ENCODE measurements at regions not wholly inside any gene's neighbourhood (a gene's known extent, or its start where the extent isn't known, plus 50 kb on each side); places are given as distances from the start of the nearest gene placed in this dataset.

DNA sequence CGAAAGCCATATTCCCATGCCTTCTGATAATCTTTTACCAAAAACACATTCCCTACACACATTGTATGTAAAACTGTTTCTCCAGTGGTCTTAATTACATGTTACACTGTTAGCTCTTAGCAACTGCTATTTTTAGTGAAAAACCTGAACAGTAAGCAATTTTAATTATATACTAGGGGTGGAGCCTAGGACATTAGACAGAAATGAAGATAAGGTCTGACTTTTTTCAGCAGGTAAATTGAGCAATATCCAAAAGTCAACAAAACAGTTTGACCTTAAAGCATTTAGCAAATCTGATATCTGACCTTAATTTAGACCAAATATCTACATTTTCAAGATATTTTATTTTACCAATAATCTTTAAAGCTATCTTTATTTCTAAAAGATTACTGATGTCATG, 60.2 kb downstream of the PDE6H start:
- no peak for DNase-seq (ENCODE audit: low spot score)

DNA sequence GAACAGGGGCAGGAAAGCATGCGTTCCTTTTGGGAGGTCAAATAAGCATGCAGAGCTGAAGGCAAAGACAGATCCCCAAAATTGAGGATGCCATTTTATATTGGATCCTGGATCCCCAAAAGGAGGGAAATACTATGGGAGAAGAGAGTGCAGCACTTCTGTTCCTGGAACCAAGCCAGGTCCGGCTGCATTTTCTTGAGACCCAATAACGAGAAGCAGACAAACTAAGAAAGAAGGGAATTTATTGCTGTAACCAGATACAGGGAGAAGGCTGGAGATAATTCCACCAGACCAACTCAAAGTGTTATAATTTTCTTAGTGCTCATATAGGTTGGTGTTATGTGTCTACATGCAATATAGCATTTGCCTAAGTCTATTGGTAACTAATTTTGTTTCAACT, 60.8 kb downstream of the PDE6H start:
- no peak for DNase-seq (ENCODE audit: low spot score)

DNA sequence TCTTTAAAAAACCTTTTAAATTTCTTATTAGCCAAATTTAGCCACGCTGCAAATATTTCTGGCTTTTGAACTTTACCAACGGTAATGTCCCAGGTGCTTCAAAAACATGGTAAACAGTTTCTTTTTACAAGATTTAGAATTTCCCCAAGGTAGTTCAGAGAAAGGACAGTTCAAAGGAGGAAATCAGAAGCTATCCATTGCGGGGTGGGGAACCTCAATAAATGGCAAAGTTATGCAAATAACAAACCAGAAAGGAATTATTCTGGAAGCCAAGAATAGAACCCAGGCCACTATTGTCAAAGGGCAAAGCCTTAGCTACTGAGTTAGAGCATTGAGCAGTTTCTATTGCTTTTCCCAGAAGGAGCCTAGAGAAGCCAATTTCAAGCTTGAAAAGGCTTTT, 62.3 kb downstream of the PDE6H start:
- DNase-seq (ENCODE audit: low spot score): no peak

DNA sequence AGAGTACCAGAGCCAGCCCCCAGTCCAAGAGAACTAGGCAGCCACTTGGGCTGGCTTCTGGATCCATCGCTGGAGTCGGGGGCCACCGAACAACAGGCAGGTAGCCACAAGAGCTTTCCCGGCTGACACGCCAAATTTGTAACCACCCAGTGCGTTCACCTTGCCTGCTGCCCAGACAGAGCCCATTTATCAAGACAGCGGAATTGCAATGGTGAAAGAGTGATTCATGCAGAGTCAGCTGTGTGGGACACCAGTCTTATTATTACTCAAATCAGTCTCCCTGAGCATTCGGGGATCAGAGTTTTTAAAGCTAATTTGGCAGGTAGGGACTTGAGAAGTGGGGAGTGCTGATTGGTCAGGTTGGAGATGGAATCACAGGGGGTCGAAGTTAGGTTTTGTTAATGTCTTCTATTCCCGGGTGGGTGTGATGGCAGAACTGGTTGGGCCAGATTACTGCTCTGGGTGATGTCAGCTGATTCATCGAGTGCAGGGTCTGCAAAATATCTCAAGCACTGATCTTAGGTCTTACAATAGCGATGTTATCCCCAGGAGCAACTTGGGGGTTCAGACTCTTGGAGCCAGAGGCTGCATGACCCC, 64.3 kb downstream of the PDE6H start:
- no peak for DNase-seq (ENCODE audit: low spot score)

DNA sequence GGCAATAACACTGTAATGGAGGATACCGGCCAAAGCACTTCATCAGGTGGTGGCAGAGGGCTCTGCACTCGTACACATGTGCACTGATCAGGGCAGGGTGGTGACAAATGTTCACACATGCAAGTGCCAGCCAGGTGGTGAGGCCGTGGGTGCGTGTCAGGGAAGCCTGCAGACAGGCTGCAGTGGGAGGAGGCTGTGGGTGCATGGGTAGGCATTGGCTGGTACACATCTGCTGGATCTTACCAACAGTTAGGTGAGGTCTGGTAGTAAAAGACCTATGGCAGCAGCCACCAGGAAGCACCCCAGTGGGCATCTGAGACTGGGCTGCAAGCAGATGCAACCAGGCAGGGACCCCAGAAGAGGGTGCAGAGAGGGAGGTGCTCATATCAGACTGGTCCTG, 65.3 kb downstream of the PDE6H start:
- DNase-seq (ENCODE audit: low spot score): no peak

DNA sequence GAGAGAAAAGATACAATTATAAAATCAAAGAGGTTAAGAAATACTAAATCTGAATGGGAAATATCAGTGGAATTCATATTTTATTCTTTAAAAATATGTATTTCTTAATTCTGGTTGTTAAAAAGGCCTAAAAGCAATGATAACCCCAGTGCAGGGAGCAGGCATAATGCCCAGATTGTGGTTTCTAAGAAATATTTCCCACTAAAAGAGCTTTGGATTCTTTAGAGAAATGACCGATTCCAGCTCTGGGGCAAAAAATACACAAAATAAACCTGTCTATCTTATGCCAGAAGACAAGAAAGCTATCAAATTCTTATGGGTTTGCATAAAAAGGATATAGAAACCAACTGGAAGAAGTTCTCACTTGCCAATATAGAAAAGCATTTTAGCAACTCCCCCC, 71.6 kb downstream of the PDE6H start:
- peak; percentile 21 for DNase-seq (ENCODE audit: low spot score)

DNA sequence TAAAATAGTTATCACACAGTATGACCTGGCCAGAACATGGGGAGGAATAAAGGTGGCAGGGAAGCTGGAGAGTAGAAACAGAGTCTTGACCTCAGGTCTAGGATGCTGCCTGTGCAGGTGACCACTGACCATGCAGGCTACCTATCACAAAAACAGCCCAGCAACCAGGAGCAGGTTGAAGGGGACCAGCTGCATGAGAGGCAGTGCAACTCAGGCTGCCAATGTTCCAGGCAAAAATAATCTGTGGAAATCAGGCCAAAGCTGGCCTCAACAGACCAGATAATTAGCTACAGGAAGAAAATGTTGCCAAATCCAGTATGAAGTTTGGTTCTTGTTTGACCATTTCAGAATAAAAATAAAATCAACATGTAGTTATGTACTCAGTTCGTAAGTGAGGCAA, 72.6 kb downstream of the PDE6H start:
- no peak for DNase-seq (ENCODE audit: low spot score)

DNA sequence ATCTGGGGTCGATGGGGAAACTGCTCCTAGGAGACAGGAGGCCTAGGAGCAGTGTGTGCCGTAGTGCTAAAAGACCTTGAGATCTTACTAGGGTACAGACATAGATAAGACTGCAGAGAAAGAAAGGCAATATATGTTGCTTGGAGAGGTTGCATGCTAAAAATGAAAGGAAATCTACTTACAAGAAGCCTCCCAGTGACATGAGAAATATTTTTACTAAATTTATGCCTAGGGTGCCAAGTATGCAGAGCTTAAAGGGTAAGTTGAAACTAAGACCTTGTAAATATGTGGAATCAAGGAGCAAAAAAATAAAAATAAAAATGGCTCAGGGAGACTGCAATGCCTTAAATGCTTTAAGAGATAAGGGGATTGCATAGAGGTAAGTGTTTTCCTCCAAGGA, 74.8 kb downstream of the PDE6H start:
- DNase-seq (ENCODE audit: low spot score): no peak

DNA sequence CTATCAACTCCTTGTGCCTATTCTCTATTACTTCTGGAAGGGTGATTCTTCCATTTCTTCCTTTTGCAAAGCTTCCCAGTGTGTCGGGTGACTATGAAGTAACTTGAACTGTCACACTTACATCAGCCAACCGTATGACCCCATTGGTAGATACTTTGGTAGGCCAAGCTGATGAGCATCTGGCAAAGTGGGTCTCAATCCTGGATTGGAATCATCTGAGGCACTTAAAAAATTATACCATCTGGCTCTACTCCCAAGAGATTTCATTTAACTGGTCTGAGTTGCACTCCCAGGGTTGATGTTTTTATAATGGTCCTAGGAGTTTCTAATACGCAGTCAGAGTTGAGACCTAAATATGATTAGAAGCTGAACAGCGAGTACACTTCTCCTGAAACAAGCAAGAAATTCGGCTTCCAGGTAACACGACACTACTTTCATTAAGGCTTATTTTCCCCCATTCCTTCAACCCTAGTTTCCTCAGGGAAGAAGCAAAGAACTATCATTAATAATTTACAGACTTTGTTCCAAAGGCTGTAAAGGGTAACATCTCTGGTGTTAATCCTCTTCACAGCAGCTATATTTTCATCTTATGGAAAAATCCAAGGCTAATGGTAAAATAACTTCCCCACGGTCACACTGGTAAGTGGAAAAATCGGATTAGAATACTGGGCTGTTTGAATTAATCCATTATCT, 76.8 kb downstream of the PDE6H start:
- no peak for DNase-seq (ENCODE audit: low spot score)

DNA sequence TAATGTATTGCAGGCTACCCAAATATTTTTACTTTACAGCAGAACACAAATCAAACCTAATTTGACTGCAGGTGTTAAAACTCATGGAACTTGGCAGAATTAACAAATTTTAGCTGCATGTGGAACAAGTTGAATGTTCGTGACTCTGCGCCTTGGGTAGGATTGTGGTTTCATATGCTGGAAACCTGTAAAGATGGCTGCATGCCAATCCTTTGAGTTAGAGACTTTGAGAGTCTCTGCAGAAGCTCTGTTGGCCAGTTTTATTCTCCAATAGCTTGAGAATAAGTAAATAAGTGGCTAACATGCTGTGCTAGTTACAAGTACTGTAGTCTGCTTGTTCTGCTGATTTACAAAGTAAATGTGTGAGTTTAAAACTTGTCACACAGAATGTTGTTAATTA, 77.8 kb downstream of the PDE6H start:
- no peak for DNase-seq (ENCODE audit: low spot score)

DNA sequence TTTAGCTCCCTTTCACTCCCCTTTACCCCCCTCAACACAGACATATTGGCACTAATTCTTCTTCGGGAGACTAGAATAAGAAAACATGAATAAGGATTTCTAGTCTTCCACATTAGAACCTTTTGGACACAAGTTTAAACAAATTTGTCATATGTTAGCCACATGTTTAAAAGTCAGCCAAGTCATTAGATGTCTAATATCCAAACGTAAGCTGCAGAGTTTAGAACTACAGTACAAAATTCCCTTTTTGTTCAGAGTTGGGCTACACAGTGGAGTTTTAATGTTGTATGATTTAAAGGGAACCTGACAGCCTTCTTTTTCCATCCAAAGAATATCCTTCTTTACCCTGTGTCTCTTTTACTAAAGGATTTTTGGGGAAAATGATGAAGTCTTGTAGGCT, 79.8 kb downstream of the PDE6H start:
- DNase-seq (ENCODE audit: low spot score): no peak

DNA sequence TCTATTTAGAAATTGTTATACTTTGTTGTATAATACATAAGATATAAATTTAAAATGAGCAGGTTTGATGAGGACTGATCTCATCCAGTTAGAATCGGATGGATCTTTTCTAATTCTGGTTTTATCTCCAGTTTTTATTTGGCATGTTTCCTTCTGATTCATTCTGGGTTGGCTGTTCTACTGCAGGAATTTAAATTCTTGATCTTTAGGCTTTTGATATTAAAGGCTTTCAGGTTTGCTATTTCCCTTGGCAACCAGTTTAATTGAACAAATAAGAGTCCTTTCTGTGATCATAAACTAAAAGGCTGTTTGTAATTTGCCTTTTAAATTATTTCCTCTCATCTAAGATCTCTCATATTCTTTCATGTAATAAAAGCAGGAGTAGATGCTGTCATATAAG, 83.4 kb downstream of the PDE6H start:
- DNase-seq (ENCODE audit: low spot score): no peak
